ENCODE measurements at regions not wholly inside any gene's neighbourhood (a gene's known extent, or its start where the extent isn't known, plus 50 kb on each side); places are given as distances from the start of the nearest gene placed in this dataset.

DNA sequence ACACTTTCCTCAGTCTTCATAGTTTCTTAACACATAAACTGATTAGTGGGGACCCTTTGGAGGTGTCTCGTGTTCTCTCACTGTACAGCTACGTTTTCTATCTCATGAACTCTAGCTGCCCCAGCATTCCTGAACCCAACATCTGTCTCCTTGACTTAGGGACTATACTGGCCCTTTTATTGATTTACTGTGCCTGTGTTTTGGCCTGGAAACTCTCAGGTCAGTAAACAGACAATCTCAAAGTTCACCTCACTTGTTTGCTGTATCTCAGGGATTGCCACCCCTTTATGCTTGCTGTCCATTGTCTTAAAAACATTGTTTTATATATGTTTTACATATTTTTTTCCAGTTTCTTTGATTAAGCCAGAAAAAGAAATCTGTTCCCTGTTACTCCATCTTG lies 222.8 kb downstream of the FAM170A start:
- Mint-ChIP-seq H3K4me1 (ENCODE audit: unreplicated experiment) (no peaks in the 10 kb centered on the region), H3K27ac (ENCODE audit: unreplicated experiment) (no peak overlapping the region), H3K36me3 (ENCODE audit: unreplicated experiment) (no peaks in the 10 kb centered on the region), H3K4me3 (ENCODE audit: unreplicated experiment) (no peak overlapping the region), H3K27me3 (ENCODE audit: unreplicated experiment) (peaks cover 2% of the 10 kb centered on the region), H3K9me3 (ENCODE audit: unreplicated experiment) (no peaks in the 10 kb centered on the region)
- DNase-seq (ENCODE audit: extremely low spot score, unreplicated experiment): no peak
- TF ChIP-seq, protein P1, sequence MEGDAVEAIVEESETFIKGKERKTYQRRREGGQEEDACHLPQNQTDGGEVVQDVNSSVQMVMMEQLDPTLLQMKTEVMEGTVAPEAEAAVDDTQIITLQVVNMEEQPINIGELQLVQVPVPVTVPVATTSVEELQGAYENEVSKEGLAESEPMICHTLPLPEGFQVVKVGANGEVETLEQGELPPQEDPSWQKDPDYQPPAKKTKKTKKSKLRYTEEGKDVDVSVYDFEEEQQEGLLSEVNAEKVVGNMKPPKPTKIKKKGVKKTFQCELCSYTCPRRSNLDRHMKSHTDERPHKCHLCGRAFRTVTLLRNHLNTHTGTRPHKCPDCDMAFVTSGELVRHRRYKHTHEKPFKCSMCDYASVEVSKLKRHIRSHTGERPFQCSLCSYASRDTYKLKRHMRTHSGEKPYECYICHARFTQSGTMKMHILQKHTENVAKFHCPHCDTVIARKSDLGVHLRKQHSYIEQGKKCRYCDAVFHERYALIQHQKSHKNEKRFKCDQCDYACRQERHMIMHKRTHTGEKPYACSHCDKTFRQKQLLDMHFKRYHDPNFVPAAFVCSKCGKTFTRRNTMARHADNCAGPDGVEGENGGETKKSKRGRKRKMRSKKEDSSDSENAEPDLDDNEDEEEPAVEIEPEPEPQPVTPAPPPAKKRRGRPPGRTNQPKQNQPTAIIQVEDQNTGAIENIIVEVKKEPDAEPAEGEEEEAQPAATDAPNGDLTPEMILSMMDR (IDR thresholded peaks at IDR 0.05): no peak

DNA sequence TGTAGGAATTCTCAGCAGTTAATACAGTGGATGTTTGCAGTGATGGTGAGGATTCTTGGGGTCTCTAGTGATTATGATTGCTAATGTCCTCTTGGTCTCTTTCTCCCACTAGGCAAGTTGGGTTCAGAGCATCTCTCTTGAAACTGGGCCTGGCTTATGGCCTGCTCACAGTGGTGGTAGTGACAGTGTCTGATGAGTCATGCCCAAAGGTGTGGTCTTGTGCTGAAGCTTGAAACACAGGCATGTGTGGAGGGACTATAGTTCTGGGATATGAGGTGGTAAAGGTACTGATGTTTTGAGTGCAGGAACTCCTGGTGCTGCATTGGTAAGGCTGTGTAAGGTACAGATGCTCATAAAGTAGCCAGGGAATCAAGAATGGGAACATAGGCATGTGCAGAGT lies 231.1 kb downstream of the FAM170A start:
- Mint-ChIP-seq H3K27ac (ENCODE audit: unreplicated experiment) (no peak overlapping the region), H3K4me1 (ENCODE audit: unreplicated experiment) (no peaks in the 10 kb centered on the region), H3K27me3 (ENCODE audit: unreplicated experiment) (peaks cover 4% of the 10 kb centered on the region), H3K4me3 (ENCODE audit: unreplicated experiment) (no peak overlapping the region), H3K36me3 (ENCODE audit: unreplicated experiment) (no peaks in the 10 kb centered on the region), H3K9me3 (ENCODE audit: unreplicated experiment) (peaks cover 6% of the 10 kb centered on the region)
- TF ChIP-seq, protein P1 (IDR thresholded peaks at IDR 0.05): no peak
- no peak for DNase-seq (ENCODE audit: extremely low spot score, unreplicated experiment)

GRCh38 chr5:119862619-119863018 lies 233.3 kb downstream of the FAM170A start:
- Mint-ChIP-seq H3K27me3 (ENCODE audit: unreplicated experiment) (peaks cover 4% of the 10 kb centered on the region), H3K4me1 (ENCODE audit: unreplicated experiment) (no peaks in the 10 kb centered on the region), H3K4me3 (ENCODE audit: unreplicated experiment) (no peak overlapping the region), H3K9me3 (ENCODE audit: unreplicated experiment) (peaks cover 6% of the 10 kb centered on the region), H3K27ac (ENCODE audit: unreplicated experiment) (no peak overlapping the region), H3K36me3 (ENCODE audit: unreplicated experiment) (no peaks in the 10 kb centered on the region)
- TF ChIP-seq, protein P1 (IDR thresholded peaks at IDR 0.05): no peak
- no peak for DNase-seq (ENCODE audit: extremely low spot score, unreplicated experiment)

GRCh38 chr5:119864286-119864685 lies 234.9 kb downstream of the FAM170A start:
- Mint-ChIP-seq H3K4me1 (ENCODE audit: unreplicated experiment) (no peaks in the 10 kb centered on the region), H3K9me3 (ENCODE audit: unreplicated experiment) (peaks cover 6% of the 10 kb centered on the region), H3K27me3 (ENCODE audit: unreplicated experiment) (peaks cover 4% of the 10 kb centered on the region), H3K4me3 (ENCODE audit: unreplicated experiment) (no peak overlapping the region), H3K27ac (ENCODE audit: unreplicated experiment) (no peak overlapping the region), H3K36me3 (ENCODE audit: unreplicated experiment) (no peaks in the 10 kb centered on the region)
- TF ChIP-seq, protein P1 (IDR thresholded peaks at IDR 0.05): no peak
- DNase-seq (ENCODE audit: extremely low spot score, unreplicated experiment): no peak

DNA sequence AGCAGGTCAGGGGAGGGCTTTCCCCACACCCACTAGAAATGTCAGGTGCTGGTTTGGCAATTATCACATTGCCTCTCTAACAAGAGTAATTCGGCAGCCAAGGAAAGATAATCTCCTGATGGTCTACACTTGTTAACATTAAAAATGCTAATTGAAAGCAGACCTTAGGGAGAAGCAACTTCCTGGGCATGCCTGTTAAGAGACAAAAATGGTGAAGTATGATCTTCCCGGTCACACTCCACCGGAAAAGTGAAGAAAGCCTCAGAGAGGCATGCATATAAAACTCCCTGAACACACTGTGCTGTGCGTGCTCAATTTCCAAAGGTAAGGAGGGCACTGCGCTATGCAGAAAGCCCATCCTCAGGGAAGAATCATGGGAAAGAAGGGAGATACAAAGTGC lies 244.3 kb downstream of the FAM170A start:
- H3K36me3 Mint-ChIP-seq (ENCODE audit: unreplicated experiment): no peaks in the 10 kb centered on the region
- TF ChIP-seq, protein P1 (IDR thresholded peaks at IDR 0.05): no peak
- no peak overlapping the region for H3K4me3 Mint-ChIP-seq (ENCODE audit: unreplicated experiment)
- peaks cover 8% of the 10 kb centered on the region for H3K27me3 Mint-ChIP-seq (ENCODE audit: unreplicated experiment)
- DNase-seq (ENCODE audit: extremely low spot score, unreplicated experiment): no peak
- H3K9me3 Mint-ChIP-seq (ENCODE audit: unreplicated experiment): no peaks in the 10 kb centered on the region
- no peak overlapping the region for H3K27ac Mint-ChIP-seq (ENCODE audit: unreplicated experiment)
- no peaks in the 10 kb centered on the region for H3K4me1 Mint-ChIP-seq (ENCODE audit: unreplicated experiment)

Data from osteocyte (in vitro differentiated cells).